ENCODE measurements at regions not wholly inside any gene's neighbourhood (a gene's known extent, or its start where the extent isn't known, plus 50 kb on each side); places are given as distances from the start of the nearest gene placed in this dataset.

- no peak for DNase-seq (ENCODE audit: extremely low read depth, low read depth)
- TF ChIP-seq, protein P1, sequence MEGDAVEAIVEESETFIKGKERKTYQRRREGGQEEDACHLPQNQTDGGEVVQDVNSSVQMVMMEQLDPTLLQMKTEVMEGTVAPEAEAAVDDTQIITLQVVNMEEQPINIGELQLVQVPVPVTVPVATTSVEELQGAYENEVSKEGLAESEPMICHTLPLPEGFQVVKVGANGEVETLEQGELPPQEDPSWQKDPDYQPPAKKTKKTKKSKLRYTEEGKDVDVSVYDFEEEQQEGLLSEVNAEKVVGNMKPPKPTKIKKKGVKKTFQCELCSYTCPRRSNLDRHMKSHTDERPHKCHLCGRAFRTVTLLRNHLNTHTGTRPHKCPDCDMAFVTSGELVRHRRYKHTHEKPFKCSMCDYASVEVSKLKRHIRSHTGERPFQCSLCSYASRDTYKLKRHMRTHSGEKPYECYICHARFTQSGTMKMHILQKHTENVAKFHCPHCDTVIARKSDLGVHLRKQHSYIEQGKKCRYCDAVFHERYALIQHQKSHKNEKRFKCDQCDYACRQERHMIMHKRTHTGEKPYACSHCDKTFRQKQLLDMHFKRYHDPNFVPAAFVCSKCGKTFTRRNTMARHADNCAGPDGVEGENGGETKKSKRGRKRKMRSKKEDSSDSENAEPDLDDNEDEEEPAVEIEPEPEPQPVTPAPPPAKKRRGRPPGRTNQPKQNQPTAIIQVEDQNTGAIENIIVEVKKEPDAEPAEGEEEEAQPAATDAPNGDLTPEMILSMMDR (IDR thresholded peaks at IDR 0.05; ENCODE audit: low read depth, low read length) = no peak
These were observed 69.1 kb upstream of the TINAGL1 start for GRCh38 chr1:31507221-31507620.

DNA sequence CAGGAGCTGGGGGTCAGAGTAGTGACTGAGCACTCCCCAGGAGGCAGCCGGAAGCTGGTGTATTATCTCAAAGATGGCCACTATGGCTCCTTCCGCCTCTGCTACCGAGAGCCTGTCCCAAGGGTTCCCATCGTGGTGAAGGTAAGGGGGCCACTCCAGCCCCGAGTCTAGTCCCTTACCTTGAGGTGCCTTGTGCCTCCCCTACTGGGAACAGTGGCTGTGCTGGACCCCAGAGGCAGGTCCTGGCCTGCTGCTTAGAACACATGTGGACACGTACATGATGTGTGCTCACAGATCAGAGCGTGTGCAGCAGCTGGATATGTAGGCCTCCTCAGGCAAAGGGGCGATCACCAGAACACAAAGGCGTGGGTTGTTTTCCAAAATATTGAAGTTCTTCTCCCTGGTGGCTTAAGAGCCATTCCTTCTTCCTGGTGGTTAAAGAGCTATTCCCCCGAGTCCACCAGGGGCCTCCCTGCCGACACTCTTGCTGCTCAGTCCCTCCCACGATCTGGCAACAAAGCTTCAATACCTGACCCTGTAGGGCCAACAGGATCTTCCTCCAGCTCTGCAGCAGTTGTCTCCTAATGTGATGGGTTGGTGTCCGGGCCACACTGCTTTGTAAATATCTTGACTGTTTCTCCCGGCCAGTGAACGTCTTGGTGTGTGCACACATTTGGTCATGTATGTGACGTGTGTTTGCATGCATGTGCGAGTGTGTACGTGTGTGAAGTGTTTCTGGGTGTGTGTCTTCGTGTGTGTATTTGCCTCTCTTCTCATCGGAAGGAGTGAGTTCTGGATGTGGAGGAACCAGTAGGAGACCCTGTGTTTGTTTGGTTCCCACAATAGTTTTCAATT is 68.4 kb upstream of the TINAGL1 start:
- TF ChIP-seq, protein P1 (IDR thresholded peaks at IDR 0.05; ENCODE audit: low read depth, low read length) = no peak
- DNase-seq (ENCODE audit: extremely low read depth, low read depth) = no peak

GRCh38 chr1:31509124-31510072 is 66.9 kb upstream of the TINAGL1 start:
- DNase-seq (ENCODE audit: extremely low read depth, low read depth) = no peak
- TF ChIP-seq, protein P1 (IDR thresholded peaks at IDR 0.05; ENCODE audit: low read depth, low read length) = no peak

GRCh38 chr1:31510304-31510703 is 66.0 kb upstream of the TINAGL1 start:
- DNase-seq (ENCODE audit: extremely low read depth, low read depth) = no peak
- TF ChIP-seq, protein P1 (IDR thresholded peaks at IDR 0.05; ENCODE audit: low read depth, low read length) = no peak

- TF ChIP-seq, protein P1 (IDR thresholded peaks at IDR 0.05; ENCODE audit: low read depth, low read length) = no peak
- DNase-seq (ENCODE audit: extremely low read depth, low read depth) = no peak
These were observed 65.2 kb upstream of the TINAGL1 start for GRCh38 chr1:31510853-31511789.

DNA sequence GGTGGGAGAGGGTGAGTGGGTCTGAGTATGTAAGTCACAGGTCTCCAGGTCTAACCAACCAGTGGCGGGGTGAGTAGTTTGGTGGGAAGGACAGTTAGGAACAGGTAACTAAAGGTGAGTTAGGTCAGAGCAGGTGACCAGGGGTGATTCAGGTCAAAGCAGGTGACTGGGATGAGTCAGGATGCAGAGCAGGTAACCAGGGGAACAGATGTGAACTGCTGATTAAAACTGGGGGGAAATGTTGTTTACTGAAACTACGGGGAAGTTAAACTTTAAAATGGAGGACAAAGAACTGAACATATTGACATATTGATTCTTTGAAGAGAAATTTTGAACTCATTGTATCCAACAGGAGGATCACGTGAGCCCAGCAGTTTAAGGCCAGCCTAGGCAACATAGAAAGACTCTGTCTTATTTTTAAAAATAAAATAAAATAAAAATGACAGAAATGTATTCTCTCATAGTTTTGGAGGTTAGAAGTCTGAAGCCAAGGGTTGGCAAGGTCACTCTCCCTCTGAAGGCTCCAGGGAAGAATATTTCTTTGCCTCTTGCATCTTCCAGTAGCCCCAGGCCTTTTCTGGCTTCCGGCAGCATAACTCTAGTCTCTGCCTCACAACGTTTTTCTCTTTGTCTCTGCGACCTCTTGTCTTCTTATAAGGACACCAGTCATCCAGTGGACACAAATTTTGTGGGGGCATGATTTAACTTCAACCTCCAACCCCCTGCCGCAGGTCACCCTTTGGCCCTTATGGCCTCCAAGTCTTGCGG is 64.3 kb upstream of the TINAGL1 start:
- TF ChIP-seq, protein P1 (IDR thresholded peaks at IDR 0.05; ENCODE audit: low read depth, low read length) = no peak
- no peak for DNase-seq (ENCODE audit: extremely low read depth, low read depth)
